GM19025 (cell line): ENCODE measurements at regions not wholly inside any gene's neighbourhood (a gene's known extent, or its start where the extent isn't known, plus 50 kb on each side); places are given as distances from the start of the nearest gene placed in this dataset.
"Not testable (repeated sequence)": the region's sequence is repeated elsewhere in the genome, so short reads cannot be mapped to it uniquely, and the experiment has no call there.

Experiments
- ATAC-seq: cut with Tn5 transposase; IDR thresholded peaks from one replicate; pipeline ENCODE4 v1.9.1; 2021; ENCODE audit warnings: mild to moderate bottlenecking, low read depth, moderate library complexity; ENCODE audit not compliant: unreplicated experiment

- ATAC-seq: no peak
Observed at GRCh38 chr2:122563781-122564180, 808.3 kb downstream of the TSN start.

GRCh38 chr2:122564843-122565242 lies 809.4 kb downstream of the TSN start:
- ATAC-seq: no peak

GRCh38 chr2:122565364-122565763 lies 809.9 kb downstream of the TSN start:
- ATAC-seq: no peak

GRCh38 chr2:122570641-122571040 lies 815.2 kb downstream of the TSN start:
- no peak for ATAC-seq

- not testable (repeated sequence) for ATAC-seq
Observed at GRCh38 chr2:122571471-122571870, 816.0 kb downstream of the TSN start.

- ATAC-seq: no peak
Observed at GRCh38 chr2:122575076-122575475, 819.6 kb downstream of the TSN start.

- no peak for ATAC-seq
Observed at GRCh38 chr2:122583159-122583917, 827.9 kb downstream of the TSN start.

- ATAC-seq: no peak
Observed at GRCh38 chr2:122590524-122590923, 835.1 kb downstream of the TSN start.

GRCh38 chr2:122595065-122595464 lies 839.6 kb downstream of the TSN start:
- ATAC-seq: no peak

- ATAC-seq: no peak
Observed at GRCh38 chr2:122596598-122596997, 841.1 kb downstream of the TSN start.

GRCh38 chr2:122598784-122599183 lies 843.3 kb downstream of the TSN start:
- no peak for ATAC-seq

- no peak for ATAC-seq
Observed at GRCh38 chr2:122610948-122611609, 855.6 kb downstream of the TSN start.

- no peak for ATAC-seq
Observed at GRCh38 chr2:122622934-122623333, 867.5 kb downstream of the TSN start.

GRCh38 chr2:122627388-122627787 lies 871.9 kb downstream of the TSN start:
- no peak for ATAC-seq

GRCh38 chr2:122634256-122634655 lies 878.8 kb downstream of the TSN start:
- ATAC-seq: no peak

GRCh38 chr2:122634920-122635319 lies 879.5 kb downstream of the TSN start:
- ATAC-seq: no peak

- ATAC-seq: no peak
Observed at GRCh38 chr2:122635686-122636085, 880.2 kb downstream of the TSN start.

GRCh38 chr2:122636097-122636496 lies 880.6 kb downstream of the TSN start:
- no peak for ATAC-seq

- no peak for ATAC-seq
Observed at GRCh38 chr2:122639176-122639575, 883.7 kb downstream of the TSN start.

- ATAC-seq: no peak
Observed at GRCh38 chr2:122639711-122640110, 884.3 kb downstream of the TSN start.

- no peak for ATAC-seq
Observed at GRCh38 chr2:122643725-122644329, 888.4 kb downstream of the TSN start.

- ATAC-seq: no peak
Observed at GRCh38 chr2:122651236-122651635, 895.8 kb downstream of the TSN start.
